Smooth muscle cell (in vitro differentiated cells): ENCODE measurements at regions not wholly inside any gene's neighbourhood (a gene's known extent, or its start where the extent isn't known, plus 50 kb on each side); places are given as distances from the start of the nearest gene placed in this dataset.

Experiments used
- DNase-seq: peaks from one replicate; lab custom pipeline; 2025; ENCODE audit not compliant: unreplicated experiment; lab: John Stamatoyannopoulos, UW
- H2AFZ ChIP-seq: fragments of 200-600 bp; sonication (generic); 2 replicates; pipeline ENCODE4 v1.6.0; 2016; ENCODE audit warnings: antibody characterized with exemption, low read depth, mild to moderate bottlenecking
- H3F3A ChIP-seq: fragments of 200-600 bp; sonication (generic); 2 replicates; pipeline ENCODE4 v1.6.0; 2017; ENCODE audit warnings: antibody characterized with exemption, low read depth
- H3K27ac ChIP-seq: fragments of 200-600 bp; sonication (generic); 2 replicates; pipeline ENCODE4 v1.5.1; 2016; ENCODE audit warnings: low read depth, mild to moderate bottlenecking
- H3K27me3 ChIP-seq: fragments of 200-600 bp; sonication (generic); 2 replicates; pipeline ENCODE4 v1.6.1; 2016; ENCODE audit warnings: low read depth, mild to moderate bottlenecking
- H3K36me3 ChIP-seq: fragments of 200-600 bp; sonication (generic); 2 replicates; pipeline ENCODE4 v1.5.1; 2016; ENCODE audit warnings: low read depth
- H3K4me1 ChIP-seq: fragments of 200-600 bp; sonication (generic); 2 replicates; pipeline ENCODE4 v1.5.1; 2016; ENCODE audit warnings: low read depth
- H3K4me2 ChIP-seq: fragments of 200-600 bp; sonication (generic); 2 replicates; pipeline ENCODE4 v1.6.0; 2016; ENCODE audit warnings: mild to moderate bottlenecking
- H3K4me3 ChIP-seq: fragments of 200-600 bp; sonication (generic); 2 replicates; pipeline ENCODE4 v1.5.1; 2016; ENCODE audit warnings: mild to moderate bottlenecking
- H3K79me2 ChIP-seq: fragments of 200-600 bp; sonication (generic); 2 replicates; pipeline ENCODE4 v1.6.0; 2016; ENCODE audit warnings: low read depth, mild to moderate bottlenecking
- H3K9ac ChIP-seq: fragments of 200-600 bp; sonication (generic); 2 replicates; pipeline ENCODE4 v1.6.0; 2016; ENCODE audit warnings: low read depth
- H3K9me3 ChIP-seq: fragments of 200-600 bp; sonication (generic); replicated peaks from 2 replicates; pipeline ENCODE4 v1.5.1; 2016; ENCODE audit warnings: low read depth
- H4K20me1 ChIP-seq: fragments of 200-600 bp; sonication (generic); 2 replicates; pipeline ENCODE4 v1.6.0; 2016; ENCODE audit warnings: low read depth
- CTCF ChIP-seq: fragments of 200-600 bp; sonication (generic); IDR thresholded peaks from 2 replicates; pipeline ENCODE4 v1.5.1; 2017; ENCODE audit warnings: borderline replicate concordance, mild to moderate bottlenecking, antibody characterized with exemption; ENCODE audit not compliant: insufficient read depth, poor library complexity, severe bottlenecking
- WGBS: methylation state at CpG from one replicate; pipeline ENCODE4 v1.1.7; 2016; ENCODE audit warnings: low lambda C conversion rate; 5-methylcytosine and 5-hydroxymethylcytosine counted together

DNA sequence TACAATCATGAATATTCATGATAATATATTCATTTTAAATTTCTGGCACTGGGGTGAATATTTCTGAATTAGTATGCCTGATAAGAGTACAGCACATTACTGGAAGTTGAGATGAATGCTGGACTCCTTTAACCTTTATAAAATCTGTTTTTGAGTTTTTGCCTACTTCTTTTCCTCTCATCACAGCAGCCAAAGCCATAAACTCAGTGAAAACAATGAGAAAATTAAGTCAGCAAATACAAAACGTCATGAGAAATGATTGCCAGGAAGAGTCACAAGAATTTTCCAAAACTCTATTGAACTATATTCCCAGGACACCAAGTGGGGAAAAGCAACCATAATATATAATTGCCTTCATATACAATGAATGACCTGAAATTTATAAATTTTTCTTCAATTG lies 837.6 kb downstream of the TBC1D32 start:
- WGBS, result 79% methylated on average over 1 of the region's 1 CpG
- Histone ChIP-seq H3K27me3 (no peaks in the 10 kb centered on the region), H2AFZ (no peak overlapping the region), H3K36me3 (no peaks in the 10 kb centered on the region), H3K27ac (no peak overlapping the region), H3K4me1 (no peaks in the 10 kb centered on the region), H3K4me3 (no peak overlapping the region), H3F3A (no peaks in the 10 kb centered on the region), H4K20me1 (no peaks in the 10 kb centered on the region), H3K4me2 (no peak overlapping the region), H3K79me2 (no peaks in the 10 kb centered on the region), H3K9ac (no peak overlapping the region), H3K9me3 (no peaks in the 10 kb centered on the region)
- TF ChIP-seq CTCF, result no peak
- no peak for DNase-seq

DNA sequence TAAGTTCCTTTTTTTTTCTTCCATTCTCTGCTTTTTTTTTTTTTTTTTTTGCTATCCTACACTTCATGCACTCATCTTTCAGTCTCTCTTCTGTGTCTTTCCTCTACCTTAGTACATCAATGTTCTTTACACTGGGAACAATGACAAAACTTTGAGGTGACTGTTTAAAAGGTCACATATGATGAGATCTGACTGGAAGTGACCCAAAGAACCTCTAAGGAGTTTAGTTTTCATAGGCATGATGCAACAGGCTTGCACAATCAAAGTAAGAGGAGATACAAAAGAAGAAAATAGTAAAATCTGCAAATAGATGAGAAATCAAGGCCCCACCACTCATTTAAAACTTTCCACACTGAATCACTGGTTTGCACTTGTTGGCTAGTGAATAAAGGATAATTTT lies 840.8 kb downstream of the TBC1D32 start:
- Histone ChIP-seq H3K4me3 (no peak overlapping the region), H3K36me3 (no peaks in the 10 kb centered on the region), H3K27me3 (no peaks in the 10 kb centered on the region), H3K9me3 (no peaks in the 10 kb centered on the region), H3K9ac (no peak overlapping the region), H3K4me1 (no peaks in the 10 kb centered on the region), H3F3A (no peaks in the 10 kb centered on the region), H2AFZ (no peak overlapping the region), H3K79me2 (no peaks in the 10 kb centered on the region), H3K27ac (no peak overlapping the region), H4K20me1 (no peaks in the 10 kb centered on the region), H3K4me2 (no peak overlapping the region)
- TF ChIP-seq CTCF, result no peak
- DNase-seq, result no peak

- Histone ChIP-seq H3K36me3 (no peaks in the 10 kb centered on the region), H3K4me3 (no peak overlapping the region), H3K27ac (no peak overlapping the region), H3K4me1 (no peaks in the 10 kb centered on the region), H3F3A (no peaks in the 10 kb centered on the region), H2AFZ (no peak overlapping the region), H3K27me3 (no peaks in the 10 kb centered on the region), H3K4me2 (no peak overlapping the region), H4K20me1 (no peaks in the 10 kb centered on the region), H3K9ac (no peak overlapping the region), H3K9me3 (no peaks in the 10 kb centered on the region), H3K79me2 (no peaks in the 10 kb centered on the region)
- no peak for DNase-seq
- TF ChIP-seq CTCF, result no peak
- 70% methylated on average over 2 of the region's 2 CpGs for WGBS
Measured at GRCh38 chr6:120489941-120490340, 844.3 kb downstream of the TBC1D32 start.

- Histone ChIP-seq H3K27ac (no peak overlapping the region), H3K79me2 (no peaks in the 10 kb centered on the region), H2AFZ (no peak overlapping the region), H4K20me1 (no peaks in the 10 kb centered on the region), H3K36me3 (no peaks in the 10 kb centered on the region), H3F3A (no peaks in the 10 kb centered on the region), H3K9ac (no peak overlapping the region), H3K9me3 (peaks cover 3% of the 10 kb centered on the region), H3K4me2 (no peak overlapping the region), H3K27me3 (no peaks in the 10 kb centered on the region), H3K4me1 (no peaks in the 10 kb centered on the region), H3K4me3 (no peak overlapping the region)
- 81% methylated on average over 2 of the region's 2 CpGs for WGBS
- DNase-seq, result no peak
- no peak for TF ChIP-seq CTCF
Measured at GRCh38 chr6:120484146-120484545, 850.1 kb downstream of the TBC1D32 start.
